Liver (tissue), 8 donors: ENCODE measurements at regions not wholly inside any gene's neighbourhood (a gene's known extent, or its start where the extent isn't known, plus 50 kb on each side); places are given as distances from the start of the nearest gene placed in this dataset.

Experiments
- DNase-seq: peaks from one replicate; pipeline ENCODE4 v3.0.0-alpha.2; 2017; ENCODE audit warnings: low spot score
- H3K27ac ChIP-seq, 2 donors: one replicate each; pipeline ENCODE4 v1.7.0; 2013; ENCODE audit warnings: inconsistent platforms in 2 of 2, low read length in 2 of 2, control low read depth in 1 of 2, low read depth in 1 of 2, mild to moderate bottlenecking in 1 of 2
- H3K27me3 ChIP-seq, 4 donors: one replicate each; pipeline versions ENCODE4 v1.6.1 to v1.7.0; 2013; ENCODE audit warnings: low read length in 3 of 4, inconsistent platforms in 1 of 4, mild to moderate bottlenecking in 1 of 4, moderate library complexity in 1 of 4; ENCODE audit not compliant: control insufficient read depth in 4 of 4, insufficient read depth in 4 of 4
- H3K36me3 ChIP-seq, 4 donors: one replicate each; pipeline versions ENCODE4 v1.6.1 to v1.7.0; 2013; ENCODE audit warnings: low read length in 3 of 4, mild to moderate bottlenecking in 3 of 4, low read depth in 1 of 4, moderate library complexity in 1 of 4; ENCODE audit not compliant: control insufficient read depth in 4 of 4, insufficient read depth in 3 of 4
- H3K4me1 ChIP-seq, 4 donors: one replicate each; pipeline versions ENCODE4 v1.6.1 to v1.7.0; 2013; ENCODE audit warnings: low read length in 3 of 4, mild to moderate bottlenecking in 3 of 4, moderate library complexity in 1 of 4; ENCODE audit not compliant: control insufficient read depth in 4 of 4, insufficient read depth in 4 of 4
- H3K4me3 ChIP-seq, 3 donors: one replicate each; pipeline versions ENCODE4 v1.6.1 to v1.7.0; 2013; ENCODE audit warnings: low read length in 3 of 3, control low read depth in 1 of 3, low read depth in 1 of 3, mild to moderate bottlenecking in 1 of 3
- H3K9ac ChIP-seq, 2 donors: one replicate each; pipeline ENCODE4 v1.7.0; 2013; ENCODE audit warnings: low read length in 2 of 2, mild to moderate bottlenecking in 2 of 2, moderate library complexity in 2 of 2, control low read depth in 1 of 2, low read depth in 1 of 2
- H3K9me3 ChIP-seq, 4 donors: one replicate each; pipeline versions ENCODE4 v1.6.1 to v1.7.0; 2013; ENCODE audit warnings: low read length in 3 of 4; ENCODE audit not compliant: control insufficient read depth in 4 of 4
- EGR1 ChIP-seq, 2 donors: IDR thresholded peaks; 2 replicates each; pipeline ENCODE4 v1.6.1; 2016 to 2018; ENCODE audit warnings: antibody characterized with exemption in 2 of 2, low read depth in 2 of 2
- FOXA1 ChIP-seq: IDR thresholded peaks from 2 replicates; pipeline ENCODE4 v1.6.1; 2016; ENCODE audit warnings: antibody characterized with exemption
- FOXA2 ChIP-seq: IDR thresholded peaks from 2 replicates; pipeline ENCODE4 v1.6.1; 2016; ENCODE audit warnings: antibody characterized with exemption
- GABPA ChIP-seq, 2 donors: IDR thresholded peaks in 1 of 2; conservative IDR thresholded peaks in 1 of 2; 2 replicates each; pipeline ENCODE4 v1.6.1; 2016; ENCODE audit warnings: antibody characterized with exemption in 2 of 2, mild to moderate bottlenecking in 1 of 2, moderate library complexity in 1 of 2
- HNF4A ChIP-seq, 2 donors: conservative IDR thresholded peaks; 2 replicates each; pipeline ENCODE4 v1.6.1; 2016; ENCODE audit warnings: antibody characterized with exemption in 2 of 2, mild to moderate bottlenecking in 2 of 2
- HNF4G ChIP-seq: IDR thresholded peaks from 2 replicates; pipeline ENCODE4 v1.6.1; 2016; ENCODE audit warnings: antibody characterized with exemption
- JUND ChIP-seq, 2 donors: IDR thresholded peaks; 2 replicates each; pipeline ENCODE4 v1.6.1; 2016; ENCODE audit warnings: antibody characterized with exemption in 2 of 2
- NR2F2 ChIP-seq: IDR thresholded peaks from 2 replicates; pipeline ENCODE4 v1.6.1; 2016; ENCODE audit warnings: antibody characterized with exemption
- RAD21 ChIP-seq, 2 donors: IDR thresholded peaks; 2 replicates each; pipeline ENCODE4 v1.6.1; 2016; ENCODE audit warnings: antibody characterized with exemption in 2 of 2, mild to moderate bottlenecking in 2 of 2
- REST ChIP-seq: IDR thresholded peaks from 2 replicates; pipeline ENCODE4 v1.6.1; 2016; ENCODE audit warnings: antibody characterized with exemption, mild to moderate bottlenecking
- RXRA ChIP-seq, 2 donors: IDR thresholded peaks; 2 replicates each; pipeline ENCODE4 v1.6.1; 2017 to 2018; ENCODE audit warnings: antibody characterized with exemption in 2 of 2, mild to moderate bottlenecking in 1 of 2
- SP1 ChIP-seq: IDR thresholded peaks from 2 replicates; pipeline ENCODE4 v1.6.1; 2018; ENCODE audit warnings: antibody characterized with exemption, mild to moderate bottlenecking
- TAF1 ChIP-seq: conservative IDR thresholded peaks from 2 replicates; pipeline ENCODE4 v1.6.1; 2016; ENCODE audit warnings: antibody characterized with exemption, mild to moderate bottlenecking
- YY1 ChIP-seq: IDR thresholded peaks from 2 replicates; pipeline ENCODE4 v1.6.1; 2016; ENCODE audit warnings: antibody characterized with exemption, mild to moderate bottlenecking
- ZBTB33 ChIP-seq: IDR thresholded peaks from 2 replicates; pipeline ENCODE4 v1.6.1; 2016; ENCODE audit warnings: antibody characterized with exemption
- WGBS: extraction: QIAGEN DNeasy Blood & Tissue Kit; methylation state at CpG from one replicate; pipeline ENCODE4 v1.1.7; 2013; 5-methylcytosine and 5-hydroxymethylcytosine counted together
- TF ChIP-seq, protein P1 (sequence below): IDR thresholded peaks from 2 replicates; pipeline ENCODE4 v1.6.1; 2016; ENCODE audit warnings: antibody characterized with exemption
- TF ChIP-seq, protein P2 (sequence below): IDR thresholded peaks from 2 replicates; pipeline ENCODE4 v1.6.1; 2016; ENCODE audit warnings: antibody characterized with exemption
- TF ChIP-seq, protein P3 (sequence below): fragments of 150-350 bp; IDR thresholded peaks from 2 replicates; pipeline ENCODE4 v1.5.1; 2017; ENCODE audit warnings: improper control_type of control experiment, low read depth, low read length; ENCODE audit not compliant: missing input control
- donor health status: healthy.
- donor health status: healthy.
- donor health status: healthy.
- donor health status: healthy.
- donor health status: healthy.

GRCh38 chrX:125646195-125646594, 326.5 kb downstream of the TEX13C start:
- WGBS, result 85% methylated on average over 2 of the region's 2 CpGs

DNA sequence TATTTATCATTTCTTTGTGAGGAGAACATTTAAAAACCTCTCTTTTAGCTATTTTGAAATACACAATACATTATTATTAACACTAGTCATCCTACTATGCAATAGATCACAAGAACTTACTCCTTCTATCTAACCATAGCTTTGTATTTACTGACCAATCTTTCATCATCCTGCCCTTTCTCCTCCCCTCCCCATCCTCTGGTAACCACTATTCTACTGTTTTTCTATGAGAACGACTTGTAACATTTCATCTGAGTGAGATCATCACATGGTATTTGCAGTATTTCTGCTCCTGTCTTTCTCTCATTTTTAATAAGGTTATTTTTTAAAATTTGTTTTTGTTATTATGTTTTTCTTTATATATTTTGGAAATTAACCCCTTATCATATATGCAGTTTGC, 331.8 kb downstream of the TEX13C start:
- Histone ChIP-seq H3K9ac (no peak overlapping the region), H3K27ac (no peak overlapping the region), H3K4me3 (no peak overlapping the region), H3K4me1 (no peaks in the 10 kb centered on the region), H3K36me3 (no peaks in the 10 kb centered on the region), H3K9me3 (peaks cover 0 to 3% (median 0%) of the 10 kb centered on the region in 4 donors), H3K27me3 (no peaks in the 10 kb centered on the region)
- no peak for TF ChIP-seq ZBTB33
- no peak for TF ChIP-seq FOXA2
- TF ChIP-seq RAD21 (IDR thresholded peaks at IDR 0.05), result no peak
- TF ChIP-seq, protein P1, sequence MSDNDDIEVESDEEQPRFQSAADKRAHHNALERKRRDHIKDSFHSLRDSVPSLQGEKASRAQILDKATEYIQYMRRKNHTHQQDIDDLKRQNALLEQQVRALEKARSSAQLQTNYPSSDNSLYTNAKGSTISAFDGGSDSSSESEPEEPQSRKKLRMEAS, result no peak
- TF ChIP-seq, protein P2, sequence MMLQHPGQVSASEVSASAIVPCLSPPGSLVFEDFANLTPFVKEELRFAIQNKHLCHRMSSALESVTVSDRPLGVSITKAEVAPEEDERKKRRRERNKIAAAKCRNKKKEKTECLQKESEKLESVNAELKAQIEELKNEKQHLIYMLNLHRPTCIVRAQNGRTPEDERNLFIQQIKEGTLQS, result no peak
- no peak for TF ChIP-seq REST
- TF ChIP-seq YY1, result no peak
- TF ChIP-seq GABPA (IDR thresholded peaks at IDR 0.05 in 1 of 2, conservative IDR thresholded peaks at IDR 0.05 in 1 of 2), result no peak
- no peak for TF ChIP-seq NR2F2
- no peak for TF ChIP-seq JUND (IDR thresholded peaks at IDR 0.05)
- no peak for TF ChIP-seq FOXA1
- TF ChIP-seq EGR1 (IDR thresholded peaks at IDR 0.05; ENCODE audit: low read depth in 2 of 2), result no peak
- TF ChIP-seq, protein P3, sequence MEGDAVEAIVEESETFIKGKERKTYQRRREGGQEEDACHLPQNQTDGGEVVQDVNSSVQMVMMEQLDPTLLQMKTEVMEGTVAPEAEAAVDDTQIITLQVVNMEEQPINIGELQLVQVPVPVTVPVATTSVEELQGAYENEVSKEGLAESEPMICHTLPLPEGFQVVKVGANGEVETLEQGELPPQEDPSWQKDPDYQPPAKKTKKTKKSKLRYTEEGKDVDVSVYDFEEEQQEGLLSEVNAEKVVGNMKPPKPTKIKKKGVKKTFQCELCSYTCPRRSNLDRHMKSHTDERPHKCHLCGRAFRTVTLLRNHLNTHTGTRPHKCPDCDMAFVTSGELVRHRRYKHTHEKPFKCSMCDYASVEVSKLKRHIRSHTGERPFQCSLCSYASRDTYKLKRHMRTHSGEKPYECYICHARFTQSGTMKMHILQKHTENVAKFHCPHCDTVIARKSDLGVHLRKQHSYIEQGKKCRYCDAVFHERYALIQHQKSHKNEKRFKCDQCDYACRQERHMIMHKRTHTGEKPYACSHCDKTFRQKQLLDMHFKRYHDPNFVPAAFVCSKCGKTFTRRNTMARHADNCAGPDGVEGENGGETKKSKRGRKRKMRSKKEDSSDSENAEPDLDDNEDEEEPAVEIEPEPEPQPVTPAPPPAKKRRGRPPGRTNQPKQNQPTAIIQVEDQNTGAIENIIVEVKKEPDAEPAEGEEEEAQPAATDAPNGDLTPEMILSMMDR, result no peak
- TF ChIP-seq HNF4G, result no peak
- no peak for TF ChIP-seq HNF4A (conservative IDR thresholded peaks at IDR 0.05)
- no peak for TF ChIP-seq TAF1
- TF ChIP-seq SP1, result no peak
- TF ChIP-seq RXRA (IDR thresholded peaks at IDR 0.05), result no peak
- WGBS, result 33% methylated on average over 1 of the region's 1 CpG
- no peak for DNase-seq

More at GRCh38 chrX:125646195-125646594, 326.5 kb downstream of the TEX13C start:
- Histone ChIP-seq H3K36me3 (no peaks in the 10 kb centered on the region), H3K4me3 (no peak overlapping the region), H3K9me3 (no peaks in the 10 kb centered on the region), H3K27ac (no peak overlapping the region), H3K4me1 (no peaks in the 10 kb centered on the region), H3K27me3 (no peaks in the 10 kb centered on the region), H3K9ac (no peak overlapping the region)
- TF ChIP-seq, protein P3, result peak; percentile 4
- TF ChIP-seq, protein P2, result no peak
- peak in 1 of 2 donors; percentile 63 for TF ChIP-seq RAD21 (IDR thresholded peaks at IDR 0.05)
- no peak for DNase-seq
